NCI-H1048 (cell line): ENCODE measurements at regions not wholly inside any gene's neighbourhood (a gene's known extent, or its start where the extent isn't known, plus 50 kb on each side); places are given as distances from the start of the nearest gene placed in this dataset.
"Not testable (repeated sequence)": the region's sequence is repeated elsewhere in the genome, so short reads cannot be mapped to it uniquely, and the experiment has no call there.

ENCODE experiments used
- DNase-seq: peaks from one replicate; lab custom pipeline; 2025; lab: John Stamatoyannopoulos, UW

GRCh38 chr7:156383526-156383925, 257.0 kb upstream of the RNF32 start:
- no peak for DNase-seq

DNA sequence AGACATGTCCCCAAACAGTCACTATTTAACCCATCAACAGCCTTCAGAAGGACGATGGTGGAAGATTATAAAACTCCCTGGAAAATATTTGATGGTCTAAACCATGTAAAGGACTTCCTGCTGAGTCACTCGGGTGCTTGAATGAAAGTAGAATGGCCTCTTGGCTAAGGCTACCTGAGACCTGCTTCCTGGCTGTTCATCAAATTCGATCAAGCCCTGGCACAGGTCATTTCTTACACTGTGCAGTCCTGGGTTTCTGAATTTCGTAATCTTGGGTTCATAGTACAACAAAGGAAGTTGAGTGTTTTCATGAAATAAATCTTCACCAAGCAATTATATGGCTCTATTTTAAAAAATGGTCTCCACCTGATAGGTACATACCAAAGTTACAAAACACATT, 260.3 kb upstream of the RNF32 start:
- DNase-seq: no peak

DNA sequence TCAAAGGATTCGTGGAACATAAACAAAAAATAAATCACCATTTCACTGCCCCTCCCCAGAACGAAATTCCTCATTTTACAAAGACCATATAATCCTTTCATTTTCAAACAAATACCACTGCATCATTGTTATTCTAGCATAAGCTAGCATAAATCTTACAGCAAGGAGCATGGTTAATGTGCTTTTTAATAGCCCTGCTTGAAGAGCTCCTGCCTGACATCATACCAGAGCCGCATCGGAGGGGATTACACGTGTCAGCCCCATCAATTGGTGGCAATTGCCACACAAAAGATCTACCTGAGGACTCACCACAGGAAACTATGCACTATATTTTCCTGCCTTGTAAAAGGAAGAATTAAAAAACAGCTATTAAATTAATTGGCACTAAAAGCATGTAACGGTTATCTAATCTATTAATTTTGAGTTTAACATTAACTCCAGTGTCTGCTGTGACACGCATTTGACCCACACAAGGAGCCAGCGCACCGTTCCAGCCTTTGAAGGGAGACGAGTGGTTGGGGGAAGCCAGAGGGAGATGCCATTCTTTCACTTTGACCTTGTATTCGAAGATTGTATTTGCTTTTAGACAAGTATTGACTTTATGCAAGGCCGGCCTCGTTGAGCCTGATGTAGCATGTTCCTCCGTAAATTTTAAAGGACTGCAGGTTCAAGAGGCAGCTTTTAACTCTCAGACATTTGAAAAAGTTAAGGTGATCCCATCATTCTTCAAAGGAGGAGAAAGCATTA, 261.1 kb upstream of the RNF32 start:
- no peak for DNase-seq

- DNase-seq: no peak
Measured at GRCh38 chr7:156378806-156379205, 261.8 kb upstream of the RNF32 start.

DNA sequence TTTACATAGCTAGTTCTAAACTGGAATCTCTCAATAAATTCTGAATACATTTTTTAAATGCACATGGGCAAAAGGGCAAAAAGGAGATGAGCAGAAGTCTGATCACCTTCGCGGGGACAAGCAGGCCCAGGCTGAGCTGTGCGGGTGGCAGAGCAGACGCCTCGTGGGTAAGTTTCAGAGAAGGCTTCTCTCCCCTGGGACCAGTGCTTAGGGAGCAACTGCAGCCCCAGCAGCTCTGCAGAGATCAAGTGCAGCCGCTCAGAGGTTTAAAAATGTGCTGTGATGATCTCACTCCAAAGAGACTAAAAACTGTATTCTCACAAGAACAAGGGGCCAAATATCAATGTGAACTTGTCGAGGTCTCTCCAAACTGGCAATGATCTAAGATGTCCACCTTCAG, 264.3 kb upstream of the RNF32 start:
- DNase-seq: no peak

DNA sequence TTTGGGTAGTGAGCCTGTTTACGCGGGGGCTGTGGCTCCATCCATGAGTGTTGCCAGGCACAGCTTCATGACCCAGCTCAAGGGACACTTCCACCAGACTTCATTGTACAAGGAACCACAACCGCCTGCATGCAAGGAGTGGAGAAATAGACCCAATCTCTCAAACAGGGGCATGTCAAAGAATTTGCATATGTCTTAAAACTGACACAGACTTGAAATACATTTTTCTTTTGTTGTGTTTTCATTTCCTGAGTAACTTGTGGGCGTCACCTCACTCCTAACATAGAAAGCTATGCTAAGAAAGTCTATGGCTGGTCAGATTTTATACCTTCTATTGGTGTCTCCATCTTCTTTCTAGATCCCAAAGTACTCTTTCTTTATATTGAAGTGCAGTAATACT, 266.2 kb upstream of the RNF32 start:
- DNase-seq: no peak

DNA sequence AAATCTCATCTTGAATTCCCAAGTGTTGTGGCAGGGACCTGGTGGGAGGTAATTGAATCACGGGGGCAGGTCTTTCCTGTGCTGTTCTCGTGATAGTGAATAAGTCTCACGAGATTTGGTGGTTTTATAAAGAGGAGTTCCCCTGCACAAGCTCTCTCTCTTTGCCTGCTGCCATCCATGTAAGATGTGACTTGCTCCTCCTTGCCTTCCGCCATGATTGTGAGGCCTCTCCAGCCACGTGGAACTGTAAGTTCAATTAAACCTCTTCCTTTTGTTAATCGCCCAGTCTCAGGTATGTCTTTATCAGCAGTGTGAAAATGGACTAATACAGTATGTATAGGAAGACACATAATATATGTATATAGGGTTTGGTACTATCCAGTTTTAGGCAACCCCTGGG, 270.6 kb upstream of the RNF32 start:
- not testable (repeated sequence) for DNase-seq

- DNase-seq: no peak
Measured at GRCh38 chr7:156368053-156368843, 272.3 kb upstream of the RNF32 start.

- no peak for DNase-seq
Measured at GRCh38 chr7:156363751-156364150, 276.8 kb upstream of the RNF32 start.

DNA sequence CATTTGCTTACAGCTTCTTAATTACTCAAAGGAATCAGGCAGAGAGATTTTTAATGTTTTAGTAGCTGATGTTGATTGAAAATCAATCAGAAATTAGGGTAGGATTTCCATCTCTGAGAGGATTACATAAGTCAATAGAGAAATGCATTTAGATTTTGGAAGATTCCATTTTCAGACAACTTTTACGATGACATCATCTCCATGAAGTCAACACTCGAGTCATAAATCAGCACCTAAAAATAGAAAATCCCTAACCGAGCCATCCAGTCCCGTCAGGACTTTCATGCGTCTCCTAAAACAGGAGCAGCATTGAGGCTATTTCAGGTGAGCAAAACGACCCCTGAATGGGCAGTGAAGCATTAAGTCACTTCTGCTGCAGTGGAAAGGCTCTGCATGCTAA, 279.7 kb upstream of the RNF32 start:
- no peak for DNase-seq

GRCh38 chr7:156356551-156356950, 284.0 kb upstream of the RNF32 start:
- no peak for DNase-seq

- DNase-seq: no peak
Measured at GRCh38 chr7:156353352-156353751, 287.2 kb upstream of the RNF32 start.

GRCh38 chr7:156347703-156348248, 292.8 kb upstream of the RNF32 start:
- DNase-seq: not testable (repeated sequence)

DNA sequence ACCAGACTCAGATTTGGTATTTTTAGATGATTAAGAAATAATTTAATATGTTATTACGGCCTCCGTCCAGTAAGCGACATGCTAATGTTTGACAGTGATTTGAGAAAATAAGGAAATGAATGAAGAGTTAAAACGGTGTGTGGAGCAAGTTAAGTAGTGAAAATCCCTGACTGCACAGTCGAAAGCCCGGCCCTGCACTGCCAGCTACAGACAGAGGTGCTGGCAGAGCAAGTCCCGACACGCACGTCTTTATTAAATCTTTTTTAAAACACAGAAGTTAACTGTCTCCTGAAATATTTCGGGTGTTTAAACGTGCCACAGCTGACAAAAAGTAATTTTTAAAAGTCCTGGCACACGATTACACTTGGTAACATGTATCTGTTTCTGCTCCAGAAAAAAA, 293.4 kb upstream of the RNF32 start:
- DNase-seq: no peak

DNA sequence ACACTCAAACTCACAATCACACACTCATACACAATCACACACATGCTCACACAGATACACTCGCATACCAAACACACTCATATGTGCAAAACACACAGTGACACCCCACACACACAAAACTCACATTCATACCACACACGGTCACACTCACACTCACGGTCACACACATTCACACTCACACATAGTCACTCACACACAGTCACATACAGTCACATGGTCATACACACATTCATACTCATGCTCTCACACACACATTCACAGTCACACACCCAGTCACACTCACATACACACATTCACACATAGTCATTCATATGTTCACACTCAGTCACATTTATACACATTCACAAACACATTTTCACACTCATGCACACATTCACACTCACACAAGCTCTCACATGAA, 296.0 kb upstream of the RNF32 start:
- DNase-seq: no peak

- DNase-seq: no peak
Measured at GRCh38 chr7:156334636-156335035, 305.9 kb upstream of the RNF32 start.

- no peak for DNase-seq
Measured at GRCh38 chr7:156327916-156328315, 312.7 kb upstream of the RNF32 start.

GRCh38 chr7:156327474-156327873, 313.1 kb upstream of the RNF32 start:
- DNase-seq: no peak

DNA sequence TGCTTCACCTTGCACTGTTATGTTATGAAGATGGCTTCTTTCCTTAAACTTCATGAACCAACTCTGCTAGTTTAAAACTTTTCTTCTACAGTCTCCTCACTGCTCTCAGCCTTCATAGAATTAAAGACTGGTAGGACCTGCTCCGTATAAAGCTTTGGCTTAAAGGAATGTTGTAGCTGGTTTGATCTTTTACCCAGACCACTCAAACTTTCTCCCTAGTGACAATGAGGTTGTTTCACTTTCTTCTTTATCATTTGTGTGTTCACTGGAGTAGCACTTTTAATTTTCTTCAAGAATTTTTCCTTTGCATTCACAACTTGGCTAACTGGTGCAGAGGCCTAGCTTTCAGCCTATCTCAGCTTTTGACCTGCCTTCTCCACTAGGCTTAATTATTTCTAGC, 316.4 kb upstream of the RNF32 start:
- no peak for DNase-seq

GRCh38 chr7:156321430-156321829, 319.1 kb upstream of the RNF32 start:
- DNase-seq: not testable (repeated sequence)

- DNase-seq: no peak
Measured at GRCh38 chr7:156318926-156319325, 321.6 kb upstream of the RNF32 start.

GRCh38 chr7:156318426-156318825, 322.1 kb upstream of the RNF32 start:
- no peak for DNase-seq

GRCh38 chr7:156309016-156309620, 331.5 kb upstream of the RNF32 start:
- DNase-seq: no peak
